ENCODE measurements at regions not wholly inside any gene's neighbourhood (a gene's known extent, or its start where the extent isn't known, plus 50 kb on each side); places are given as distances from the start of the nearest gene placed in this dataset.

DNA sequence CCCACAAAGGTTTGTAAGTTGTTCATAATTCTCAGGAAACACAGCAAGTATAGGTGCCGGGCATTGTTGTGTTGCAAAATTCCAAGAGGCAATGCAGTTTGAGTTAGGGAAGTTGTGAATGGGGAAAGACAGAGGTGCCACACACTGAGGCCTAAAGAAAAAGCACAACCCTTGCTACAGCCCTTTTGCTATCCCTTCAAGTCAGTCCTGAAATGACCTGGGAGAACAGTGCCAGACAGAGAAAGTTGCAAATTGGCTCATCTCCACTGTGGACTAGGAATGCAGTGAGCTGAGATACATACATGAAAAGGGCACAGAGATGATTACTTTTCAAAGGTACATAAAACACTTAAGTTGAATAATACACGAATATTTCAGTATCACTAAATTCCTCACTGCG, 213.3 kb upstream of the TMTC1 start:
- H2AFZ ChIP-seq (ENCODE audit: insufficient read depth, low read depth, low read length, poor library complexity, severe bottlenecking): no peak overlapping the region
- H3K4me2 ChIP-seq (replicated peaks; ENCODE audit: low read depth, low read length, poor library complexity, severe bottlenecking): no peak overlapping the region
- H3K4me1 ChIP-seq (ENCODE audit: control insufficient read depth in 2 of 2, insufficient read depth in 2 of 2, low read length in 2 of 2): no peaks in the 10 kb centered on the region
- Mint-ChIP-seq H3K27me3 (no peaks in the 10 kb centered on the region), H3K4me1 (no peaks in the 10 kb centered on the region), H3K27ac (no peak overlapping the region), H3K4me3 (no peak overlapping the region), H3K9me3 (ENCODE audit: insufficient read depth) (no peaks in the 10 kb centered on the region)
- no peak for ATAC-seq (ENCODE audit: low read depth)
- no peak overlapping the region for H3K9ac ChIP-seq (ENCODE audit: low read length)
- no peak for DNase-seq
- peaks cover 0 to 3% (median 0%) of the 10 kb centered on the region in 3 donors for H3K9me3 ChIP-seq (ENCODE audit: control extremely low read depth in 1 of 3, control insufficient read depth in 2 of 3, insufficient read depth in 1 of 3, low read length in 2 of 3)
- H3K27me3 ChIP-seq (replicated peaks in 1 of 4; ENCODE audit: control extremely low read depth in 1 of 4, control insufficient read depth in 3 of 4, insufficient read depth in 4 of 4, low read length in 3 of 4): no peaks in the 10 kb centered on the region
- intact Hi-C loops (cut with micrococcal nuclease): no loop called here
- CTCF ChIA-PET: no interaction called here
- no peaks in the 10 kb centered on the region for H4K20me1 ChIP-seq (ENCODE audit: control insufficient read depth, insufficient read depth, low read length, poor library complexity, severe bottlenecking)
- H3K27ac ChIP-seq (ENCODE audit: low read length in 2 of 2): no peak overlapping the region
- POLR2A ChIA-PET: no interaction called here
- TF ChIP-seq EZH2 (IDR thresholded peaks at IDR 0.05; ENCODE audit: borderline replicate concordance, insufficient read depth, low read depth, low read length, poor library complexity, severe bottlenecking): no peak
- TF ChIP-seq, protein P1, sequence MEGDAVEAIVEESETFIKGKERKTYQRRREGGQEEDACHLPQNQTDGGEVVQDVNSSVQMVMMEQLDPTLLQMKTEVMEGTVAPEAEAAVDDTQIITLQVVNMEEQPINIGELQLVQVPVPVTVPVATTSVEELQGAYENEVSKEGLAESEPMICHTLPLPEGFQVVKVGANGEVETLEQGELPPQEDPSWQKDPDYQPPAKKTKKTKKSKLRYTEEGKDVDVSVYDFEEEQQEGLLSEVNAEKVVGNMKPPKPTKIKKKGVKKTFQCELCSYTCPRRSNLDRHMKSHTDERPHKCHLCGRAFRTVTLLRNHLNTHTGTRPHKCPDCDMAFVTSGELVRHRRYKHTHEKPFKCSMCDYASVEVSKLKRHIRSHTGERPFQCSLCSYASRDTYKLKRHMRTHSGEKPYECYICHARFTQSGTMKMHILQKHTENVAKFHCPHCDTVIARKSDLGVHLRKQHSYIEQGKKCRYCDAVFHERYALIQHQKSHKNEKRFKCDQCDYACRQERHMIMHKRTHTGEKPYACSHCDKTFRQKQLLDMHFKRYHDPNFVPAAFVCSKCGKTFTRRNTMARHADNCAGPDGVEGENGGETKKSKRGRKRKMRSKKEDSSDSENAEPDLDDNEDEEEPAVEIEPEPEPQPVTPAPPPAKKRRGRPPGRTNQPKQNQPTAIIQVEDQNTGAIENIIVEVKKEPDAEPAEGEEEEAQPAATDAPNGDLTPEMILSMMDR (IDR thresholded peaks at IDR 0.05): no peak
- WGBS (ENCODE audit: insufficient coverage): no CpG with 5 or more reads among the region's 3 CpGs
- no peaks in the 10 kb centered on the region for H3K79me2 ChIP-seq (ENCODE audit: control insufficient read depth, insufficient read depth, low read length)
- H3K4me3 ChIP-seq (ENCODE audit: control extremely low read depth in 1 of 5, extremely low read depth in 1 of 5, insufficient read depth in 1 of 5, low read depth in 2 of 5, low read length in 4 of 5): no peak overlapping the region
- no peaks in the 10 kb centered on the region for H3K36me3 ChIP-seq (replicated peaks in 1 of 2; ENCODE audit: control extremely low read depth in 1 of 2, control insufficient read depth in 1 of 2, extremely low read depth in 1 of 2, insufficient read depth in 2 of 2, low read length in 1 of 2)

DNA sequence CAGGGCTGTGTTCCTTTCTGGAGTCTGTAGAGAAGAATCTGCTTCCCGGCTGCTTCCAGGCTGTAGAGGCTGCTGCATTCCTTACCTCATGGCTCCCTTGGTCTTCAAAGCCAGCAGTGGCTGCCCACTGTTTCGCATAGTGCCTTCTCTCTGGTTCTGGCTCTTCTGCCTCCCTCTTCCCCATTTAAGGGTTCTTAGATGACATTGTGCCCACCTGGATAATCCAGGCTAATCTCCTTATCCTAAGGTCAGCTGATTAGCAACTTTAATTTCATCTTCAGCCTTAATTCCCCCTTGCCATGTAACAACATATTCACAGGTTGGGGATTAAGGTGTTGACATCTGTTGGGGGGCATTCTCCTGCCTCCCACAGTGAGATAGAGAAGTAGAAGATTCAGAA, 208.6 kb upstream of the TMTC1 start:
- no peak for TF ChIP-seq EZH2 (IDR thresholded peaks at IDR 0.05; ENCODE audit: borderline replicate concordance, insufficient read depth, low read depth, low read length, poor library complexity, severe bottlenecking)
- TF ChIP-seq, protein P1 (IDR thresholded peaks at IDR 0.05): no peak
- H3K9me3 Mint-ChIP-seq (ENCODE audit: insufficient read depth): peaks cover 2% of the 10 kb centered on the region
- H3K4me3 Mint-ChIP-seq: no peak overlapping the region
- DNase-seq (no peak), ATAC-seq (ENCODE audit: low read depth) (no peak)
- ChIA-PET POLR2A (no interaction called here), CTCF (no interaction called here)
- no peaks in the 10 kb centered on the region for H3K4me1 ChIP-seq (ENCODE audit: control insufficient read depth in 2 of 2, insufficient read depth in 2 of 2, low read length in 2 of 2)
- H3K9ac ChIP-seq (ENCODE audit: low read length): no peak overlapping the region
- H4K20me1 ChIP-seq (ENCODE audit: control insufficient read depth, insufficient read depth, low read length, poor library complexity, severe bottlenecking): no peaks in the 10 kb centered on the region
- H3K27me3 Mint-ChIP-seq: no peaks in the 10 kb centered on the region
- H2AFZ ChIP-seq (ENCODE audit: insufficient read depth, low read depth, low read length, poor library complexity, severe bottlenecking): no peak overlapping the region
- H3K4me1 Mint-ChIP-seq: no peaks in the 10 kb centered on the region
- H3K4me3 ChIP-seq (ENCODE audit: control extremely low read depth in 1 of 5, extremely low read depth in 1 of 5, insufficient read depth in 1 of 5, low read depth in 2 of 5, low read length in 4 of 5): no peak overlapping the region
- H3K36me3 ChIP-seq (replicated peaks in 1 of 2; ENCODE audit: control extremely low read depth in 1 of 2, control insufficient read depth in 1 of 2, extremely low read depth in 1 of 2, insufficient read depth in 2 of 2, low read length in 1 of 2): no peaks in the 10 kb centered on the region
- H3K9me3 ChIP-seq (ENCODE audit: control extremely low read depth in 1 of 3, control insufficient read depth in 2 of 3, insufficient read depth in 1 of 3, low read length in 2 of 3): peaks cover 0 to 3% (median 0%) of the 10 kb centered on the region in 3 donors
- no peak overlapping the region for H3K27ac ChIP-seq (ENCODE audit: low read length in 2 of 2)
- H3K27me3 ChIP-seq (replicated peaks in 1 of 4; ENCODE audit: control extremely low read depth in 1 of 4, control insufficient read depth in 3 of 4, insufficient read depth in 4 of 4, low read length in 3 of 4): no peaks in the 10 kb centered on the region
- WGBS (ENCODE audit: insufficient coverage): 84% methylated on average over 2 of the region's 2 CpGs
- intact Hi-C loops (cut with micrococcal nuclease): no loop called here
- H3K4me2 ChIP-seq (replicated peaks; ENCODE audit: low read depth, low read length, poor library complexity, severe bottlenecking): no peak overlapping the region
- H3K27ac Mint-ChIP-seq: no peak overlapping the region
- H3K79me2 ChIP-seq (ENCODE audit: control insufficient read depth, insufficient read depth, low read length): no peaks in the 10 kb centered on the region
